GM21737 (cell line): ENCODE measurements at regions not wholly inside any gene's neighbourhood (a gene's known extent, or its start where the extent isn't known, plus 50 kb on each side); places are given as distances from the start of the nearest gene placed in this dataset.
"Not testable (repeated sequence)": the region's sequence is repeated elsewhere in the genome, so short reads cannot be mapped to it uniquely, and the experiment has no call there.

Source experiments
- ATAC-seq: cut with Tn5 transposase; IDR thresholded peaks from one replicate; pipeline ENCODE4 v1.9.1; 2021; ENCODE audit warnings: mild to moderate bottlenecking, moderate library complexity; ENCODE audit not compliant: unreplicated experiment

- no peak for ATAC-seq
Measured at GRCh38 chrX:123036401-123036800, 147.7 kb upstream of the GRIA3 start.

GRCh38 chrX:123049071-123049625 is 134.9 kb upstream of the GRIA3 start:
- no peak for ATAC-seq

- no peak for ATAC-seq
Measured at GRCh38 chrX:123060986-123061385, 123.1 kb upstream of the GRIA3 start.

- ATAC-seq: no peak
Measured at GRCh38 chrX:123064053-123064452, 120.0 kb upstream of the GRIA3 start.

- ATAC-seq: no peak
Measured at GRCh38 chrX:123072686-123073385, 111.2 kb upstream of the GRIA3 start.

- no peak for ATAC-seq
Measured at GRCh38 chrX:123075947-123076561, 108.0 kb upstream of the GRIA3 start.

- ATAC-seq: no peak
Measured at GRCh38 chrX:123077631-123078030, 106.4 kb upstream of the GRIA3 start.

- ATAC-seq: no peak
Measured at GRCh38 chrX:123080065-123080464, 104.0 kb upstream of the GRIA3 start.

- ATAC-seq: no peak
Measured at GRCh38 chrX:123081776-123082175, 102.3 kb upstream of the GRIA3 start.

- ATAC-seq: no peak
Measured at GRCh38 chrX:123083924-123084323, 100.2 kb upstream of the GRIA3 start.

- ATAC-seq: no peak
Measured at GRCh38 chrX:123084797-123085196, 99.3 kb upstream of the GRIA3 start.

- no peak for ATAC-seq
Measured at GRCh38 chrX:123085311-123085940, 98.7 kb upstream of the GRIA3 start.

- no peak for ATAC-seq
Measured at GRCh38 chrX:123086768-123087167, 97.3 kb upstream of the GRIA3 start.

- ATAC-seq: no peak
Measured at GRCh38 chrX:123087326-123087725, 96.8 kb upstream of the GRIA3 start.

GRCh38 chrX:123088331-123088730 is 95.7 kb upstream of the GRIA3 start:
- no peak for ATAC-seq

GRCh38 chrX:123088930-123089329 is 95.1 kb upstream of the GRIA3 start:
- ATAC-seq: no peak

- no peak for ATAC-seq
Measured at GRCh38 chrX:123093792-123094191, 90.3 kb upstream of the GRIA3 start.

GRCh38 chrX:123108513-123109427 is 75.3 kb upstream of the GRIA3 start:
- ATAC-seq: no peak

- ATAC-seq: no peak
Measured at GRCh38 chrX:123121241-123121640, 62.8 kb upstream of the GRIA3 start.

GRCh38 chrX:123129805-123130204 is 54.3 kb upstream of the GRIA3 start:
- not testable (repeated sequence) for ATAC-seq
